GM23338 (cell line): ENCODE measurements at regions not wholly inside any gene's neighbourhood (a gene's known extent, or its start where the extent isn't known, plus 50 kb on each side); places are given as distances from the start of the nearest gene placed in this dataset.
"Not testable (repeated sequence)": the region's sequence is repeated elsewhere in the genome, so short reads cannot be mapped to it uniquely, and the experiment has no call there.

Experiments
- EZH2 ChIP-seq: fragments of 200-600 bp; sonication (generic); IDR thresholded peaks from one replicate; pipeline ENCODE4 v1.8.0; 2017; ENCODE audit warnings: antibody characterized with exemption, mild to moderate bottlenecking, low read depth; ENCODE audit not compliant: unreplicated experiment
- TF ChIP-seq, protein P1 (sequence below), 2 experiments: fragments of 200-600 bp in 1 of 2; sonication (generic) in 1 of 2; conservative IDR thresholded peaks; 2 replicates each; pipeline versions ENCODE4 v1.5.1 to v1.6.1; 2016 to 2017; ENCODE audit warnings: antibody characterized with exemption in 2 of 2, low read depth in 2 of 2, mild to moderate bottlenecking in 2 of 2, moderate library complexity in 1 of 2
- TF ChIP-seq, protein P2 (sequence below): fragments of 250-450 bp; sonication (Bioruptor Pico); IDR thresholded peaks from 2 replicates; pipeline ENCODE4 v1.5.0; 2020; ENCODE audit warnings: mild to moderate bottlenecking, moderate library complexity

DNA sequence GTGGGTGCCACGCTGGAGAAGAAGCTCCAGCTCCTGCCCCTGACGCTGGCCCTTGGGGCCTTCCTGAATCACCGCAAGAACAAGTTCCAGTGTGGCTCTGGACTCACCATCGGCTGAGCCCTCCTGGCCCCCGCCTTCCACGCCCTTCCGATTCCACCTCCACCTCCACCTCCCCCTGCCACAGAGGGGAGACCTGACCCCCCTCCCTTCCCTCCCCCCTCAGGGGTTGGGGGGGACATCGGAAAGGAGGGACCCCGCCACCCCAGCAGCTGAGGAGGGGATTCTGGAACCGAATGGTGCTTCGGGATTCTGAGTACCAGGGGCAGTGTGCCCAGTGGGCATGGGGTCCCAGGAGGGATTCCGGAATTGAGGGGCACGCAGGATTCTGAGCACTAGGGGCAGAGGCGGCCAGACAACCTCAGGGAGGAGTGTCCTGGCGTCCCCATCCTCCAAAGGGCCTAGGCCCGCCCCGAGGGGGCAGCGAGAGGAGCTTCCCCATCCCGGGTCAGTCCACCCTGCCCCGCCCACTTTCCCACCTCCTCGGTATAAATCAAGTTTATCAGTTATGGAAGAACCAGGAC lies 166.0 kb downstream of the POTEG start:
- TF ChIP-seq, protein P1, sequence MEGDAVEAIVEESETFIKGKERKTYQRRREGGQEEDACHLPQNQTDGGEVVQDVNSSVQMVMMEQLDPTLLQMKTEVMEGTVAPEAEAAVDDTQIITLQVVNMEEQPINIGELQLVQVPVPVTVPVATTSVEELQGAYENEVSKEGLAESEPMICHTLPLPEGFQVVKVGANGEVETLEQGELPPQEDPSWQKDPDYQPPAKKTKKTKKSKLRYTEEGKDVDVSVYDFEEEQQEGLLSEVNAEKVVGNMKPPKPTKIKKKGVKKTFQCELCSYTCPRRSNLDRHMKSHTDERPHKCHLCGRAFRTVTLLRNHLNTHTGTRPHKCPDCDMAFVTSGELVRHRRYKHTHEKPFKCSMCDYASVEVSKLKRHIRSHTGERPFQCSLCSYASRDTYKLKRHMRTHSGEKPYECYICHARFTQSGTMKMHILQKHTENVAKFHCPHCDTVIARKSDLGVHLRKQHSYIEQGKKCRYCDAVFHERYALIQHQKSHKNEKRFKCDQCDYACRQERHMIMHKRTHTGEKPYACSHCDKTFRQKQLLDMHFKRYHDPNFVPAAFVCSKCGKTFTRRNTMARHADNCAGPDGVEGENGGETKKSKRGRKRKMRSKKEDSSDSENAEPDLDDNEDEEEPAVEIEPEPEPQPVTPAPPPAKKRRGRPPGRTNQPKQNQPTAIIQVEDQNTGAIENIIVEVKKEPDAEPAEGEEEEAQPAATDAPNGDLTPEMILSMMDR (conservative IDR thresholded peaks at IDR 0.05; ENCODE audit: low read depth in 2 of 2), result not testable (repeated sequence)
- not testable (repeated sequence) for TF ChIP-seq EZH2
- TF ChIP-seq, protein P2, sequence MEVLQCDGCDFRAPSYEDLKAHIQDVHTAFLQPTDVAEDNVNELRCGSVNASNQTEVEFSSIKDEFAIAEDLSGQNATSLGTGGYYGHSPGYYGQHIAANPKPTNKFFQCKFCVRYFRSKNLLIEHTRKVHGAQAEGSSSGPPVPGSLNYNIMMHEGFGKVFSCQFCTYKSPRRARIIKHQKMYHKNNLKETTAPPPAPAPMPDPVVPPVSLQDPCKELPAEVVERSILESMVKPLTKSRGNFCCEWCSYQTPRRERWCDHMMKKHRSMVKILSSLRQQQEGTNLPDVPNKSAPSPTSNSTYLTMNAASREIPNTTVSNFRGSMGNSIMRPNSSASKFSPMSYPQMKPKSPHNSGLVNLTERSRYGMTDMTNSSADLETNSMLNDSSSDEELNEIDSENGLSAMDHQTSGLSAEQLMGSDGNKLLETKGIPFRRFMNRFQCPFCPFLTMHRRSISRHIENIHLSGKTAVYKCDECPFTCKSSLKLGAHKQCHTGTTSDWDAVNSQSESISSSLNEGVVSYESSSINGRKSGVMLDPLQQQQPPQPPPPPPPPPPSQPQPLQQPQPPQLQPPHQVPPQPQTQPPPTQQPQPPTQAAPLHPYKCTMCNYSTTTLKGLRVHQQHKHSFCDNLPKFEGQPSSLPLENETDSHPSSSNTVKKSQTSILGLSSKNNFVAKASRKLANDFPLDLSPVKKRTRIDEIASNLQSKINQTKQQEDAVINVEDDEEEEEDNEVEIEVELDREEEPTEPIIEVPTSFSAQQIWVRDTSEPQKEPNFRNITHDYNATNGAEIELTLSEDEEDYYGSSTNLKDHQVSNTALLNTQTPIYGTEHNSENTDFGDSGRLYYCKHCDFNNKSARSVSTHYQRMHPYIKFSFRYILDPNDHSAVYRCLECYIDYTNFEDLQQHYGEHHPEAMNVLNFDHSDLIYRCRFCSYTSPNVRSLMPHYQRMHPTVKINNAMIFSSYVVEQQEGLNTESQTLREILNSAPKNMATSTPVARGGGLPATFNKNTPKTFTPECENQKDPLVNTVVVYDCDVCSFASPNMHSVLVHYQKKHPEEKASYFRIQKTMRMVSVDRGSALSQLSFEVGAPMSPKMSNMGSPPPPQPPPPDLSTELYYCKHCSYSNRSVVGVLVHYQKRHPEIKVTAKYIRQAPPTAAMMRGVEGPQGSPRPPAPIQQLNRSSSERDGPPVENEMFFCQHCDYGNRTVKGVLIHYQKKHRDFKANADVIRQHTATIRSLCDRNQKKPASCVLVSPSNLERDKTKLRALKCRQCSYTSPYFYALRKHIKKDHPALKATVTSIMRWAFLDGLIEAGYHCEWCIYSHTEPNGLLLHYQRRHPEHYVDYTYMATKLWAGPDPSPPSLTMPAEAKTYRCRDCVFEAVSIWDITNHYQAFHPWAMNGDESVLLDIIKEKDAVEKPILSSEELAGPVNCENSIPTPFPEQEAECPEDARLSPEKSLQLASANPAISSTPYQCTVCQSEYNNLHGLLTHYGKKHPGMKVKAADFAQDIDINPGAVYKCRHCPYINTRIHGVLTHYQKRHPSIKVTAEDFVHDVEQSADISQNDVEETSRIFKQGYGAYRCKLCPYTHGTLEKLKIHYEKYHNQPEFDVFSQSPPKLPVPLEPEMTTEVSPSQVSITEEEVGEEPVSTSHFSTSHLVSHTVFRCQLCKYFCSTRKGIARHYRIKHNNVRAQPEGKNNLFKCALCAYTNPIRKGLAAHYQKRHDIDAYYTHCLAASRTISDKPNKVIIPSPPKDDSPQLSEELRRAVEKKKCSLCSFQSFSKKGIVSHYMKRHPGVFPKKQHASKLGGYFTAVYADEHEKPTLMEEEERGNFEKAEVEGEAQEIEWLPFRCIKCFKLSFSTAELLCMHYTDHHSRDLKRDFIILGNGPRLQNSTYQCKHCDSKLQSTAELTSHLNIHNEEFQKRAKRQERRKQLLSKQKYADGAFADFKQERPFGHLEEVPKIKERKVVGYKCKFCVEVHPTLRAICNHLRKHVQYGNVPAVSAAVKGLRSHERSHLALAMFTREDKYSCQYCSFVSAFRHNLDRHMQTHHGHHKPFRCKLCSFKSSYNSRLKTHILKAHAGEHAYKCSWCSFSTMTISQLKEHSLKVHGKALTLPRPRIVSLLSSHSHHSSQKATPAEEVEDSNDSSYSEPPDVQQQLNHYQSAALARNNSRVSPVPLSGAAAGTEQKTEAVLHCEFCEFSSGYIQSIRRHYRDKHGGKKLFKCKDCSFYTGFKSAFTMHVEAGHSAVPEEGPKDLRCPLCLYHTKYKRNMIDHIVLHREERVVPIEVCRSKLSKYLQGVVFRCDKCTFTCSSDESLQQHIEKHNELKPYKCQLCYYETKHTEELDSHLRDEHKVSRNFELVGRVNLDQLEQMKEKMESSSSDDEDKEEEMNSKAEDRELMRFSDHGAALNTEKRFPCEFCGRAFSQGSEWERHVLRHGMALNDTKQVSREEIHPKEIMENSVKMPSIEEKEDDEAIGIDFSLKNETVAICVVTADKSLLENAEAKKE (CRISPR knock-in tag), result not testable (repeated sequence)
